Lower leg skin (tissue), 4 donors: ENCODE measurements at regions not wholly inside any gene's neighbourhood (a gene's known extent, or its start where the extent isn't known, plus 50 kb on each side); places are given as distances from the start of the nearest gene placed in this dataset.

Experiments
- DNase-seq, 2 donors: peaks; one replicate each; pipeline ENCODE4 v3.0.0-alpha.2; 2019; ENCODE audit warnings: low spot score in 2 of 2
- H3K4me3 ChIP-seq: fragments of 200-600 bp; sonication (generic); 2 replicates; pipeline ENCODE4 v1.5.1; 2017; ENCODE audit warnings: mild to moderate bottlenecking, low read depth; ENCODE audit not compliant: poor library complexity, severe bottlenecking
- CTCF ChIP-seq, 3 donors: fragments of 450-650 bp; IDR thresholded peaks; one replicate each; pipeline ENCODE4 v1.5.1; 2016; ENCODE audit warnings: antibody characterized with exemption in 3 of 3, mild to moderate bottlenecking in 3 of 3, moderate library complexity in 2 of 3
- POLR2A ChIP-seq, 2 donors: fragments of 450-650 bp; IDR thresholded peaks; one replicate each; pipeline ENCODE4 v1.6.1; 2016 to 2017; ENCODE audit warnings: antibody characterized with exemption in 2 of 2, mild to moderate bottlenecking in 1 of 2, moderate library complexity in 1 of 2
- WGBS, 2 donors: methylation state at CpG; one replicate each; pipeline ENCODE4 v1.1.5; 2018; 5-methylcytosine and 5-hydroxymethylcytosine counted together
- intact Hi-C: fragments of 100-400 bp; cut with DNase I; formaldehyde crosslinking; loops from one replicate; pipeline ENCODE4 v1.15.0; 2023; ENCODE audit warnings: low total_unique reads

- intact Hi-C loops: no loop called here
- WGBS, 2 donors: 45 to 61% methylated on average over 3 to 6 of the region's 6 CpGs
- no peak for DNase-seq
- H3K4me3 ChIP-seq: no peak overlapping the region
- TF ChIP-seq POLR2A (IDR thresholded peaks at IDR 0.05) (no peak), CTCF (IDR thresholded peaks at IDR 0.05) (no peak)
Measured at GRCh38 chr20:1838556-1839279, 56.5 kb upstream of the SIRPA start.

GRCh38 chr20:1835186-1836035 lies 59.8 kb upstream of the SIRPA start:
- WGBS, 2 donors: 41% methylated on average over 16 of the region's 16 CpGs
- DNase-seq: no peak
- TF ChIP-seq POLR2A (IDR thresholded peaks at IDR 0.05) (no peak), CTCF (IDR thresholded peaks at IDR 0.05) (no peak)
- H3K4me3 ChIP-seq: no peak overlapping the region
- intact Hi-C loops: no loop called here

GRCh38 chr20:1833728-1834726 lies 61.2 kb upstream of the SIRPA start:
- 81 to 82% methylated on average over 4 of the region's 4 CpGs for WGBS, 2 donors
- no peak for DNase-seq
- H3K4me3 ChIP-seq: no peak overlapping the region
- TF ChIP-seq CTCF (IDR thresholded peaks at IDR 0.05) (no peak), POLR2A (IDR thresholded peaks at IDR 0.05) (no peak)
- intact Hi-C loops: no loop called here

- H3K4me3 ChIP-seq: no peak overlapping the region
- intact Hi-C loops: no loop called here
- TF ChIP-seq POLR2A (IDR thresholded peaks at IDR 0.05) (no peak), CTCF (IDR thresholded peaks at IDR 0.05) (no peak)
- WGBS, 2 donors: 88 to 89% methylated on average over 4 of the region's 4 CpGs
- no peak for DNase-seq
Measured at GRCh38 chr20:1833216-1833615, 62.0 kb upstream of the SIRPA start.

- TF ChIP-seq POLR2A (IDR thresholded peaks at IDR 0.05) (no peak), CTCF (IDR thresholded peaks at IDR 0.05) (no peak)
- WGBS, 2 donors: 76 to 85% methylated on average over 13 of the region's 13 CpGs
- DNase-seq: no peak
- no peak overlapping the region for H3K4me3 ChIP-seq
- intact Hi-C loops: no loop called here
Measured at GRCh38 chr20:1832634-1833033, 62.6 kb upstream of the SIRPA start.
